GF-D8 (cell line): ENCODE measurements at regions not wholly inside any gene's neighbourhood (a gene's known extent, or its start where the extent isn't known, plus 50 kb on each side); places are given as distances from the start of the nearest gene placed in this dataset.
"Not testable (repeated sequence)": the region's sequence is repeated elsewhere in the genome, so short reads cannot be mapped to it uniquely, and the experiment has no call there.

Experiments
- DNase-seq: peaks from one replicate; lab custom pipeline; 2025; lab: John Stamatoyannopoulos, UW

GRCh38 chr11:90536301-90536700 is 313.5 kb upstream of the CHORDC1 start:
- no peak for DNase-seq

- DNase-seq = no peak
These were observed 309.3 kb upstream of the CHORDC1 start for GRCh38 chr11:90532125-90532524.

DNA sequence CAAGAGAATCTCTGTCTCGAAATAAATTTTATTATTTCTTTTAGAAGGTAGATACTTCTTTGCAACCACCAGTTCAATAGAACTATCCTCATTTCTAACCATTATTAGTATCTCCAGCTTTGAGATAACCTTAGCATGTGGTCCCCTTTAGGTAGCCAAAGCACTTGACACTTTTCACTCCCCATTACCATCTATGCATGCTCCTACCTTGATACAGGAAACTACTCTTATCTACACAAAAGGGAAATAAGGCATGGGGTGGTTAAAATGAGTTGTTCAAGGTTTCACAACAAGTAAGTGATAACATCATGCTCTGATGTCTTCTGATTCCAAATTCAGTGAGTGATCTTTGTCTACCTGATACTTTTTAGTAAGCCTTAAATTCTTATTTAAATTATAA is 308.2 kb upstream of the CHORDC1 start:
- DNase-seq = no peak

DNA sequence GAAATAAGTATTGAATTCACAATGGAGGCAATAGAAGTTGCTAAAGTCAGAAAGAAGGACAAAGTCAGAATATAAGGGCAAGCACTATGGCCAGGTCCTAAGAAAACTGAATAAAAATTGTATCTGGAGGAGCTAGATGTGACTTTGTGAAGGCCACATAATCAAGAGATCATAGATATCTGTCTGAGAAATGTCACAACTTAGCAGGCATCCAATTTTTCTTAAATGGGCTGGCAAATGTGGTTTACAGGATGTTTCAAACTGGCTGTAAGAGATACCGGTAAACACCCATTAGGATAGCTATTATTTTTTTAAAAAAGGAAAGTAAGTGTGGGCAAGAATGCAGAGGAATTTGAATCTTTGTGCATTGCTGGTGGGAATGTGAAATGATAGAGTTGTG is 303.1 kb upstream of the CHORDC1 start:
- DNase-seq = no peak

DNA sequence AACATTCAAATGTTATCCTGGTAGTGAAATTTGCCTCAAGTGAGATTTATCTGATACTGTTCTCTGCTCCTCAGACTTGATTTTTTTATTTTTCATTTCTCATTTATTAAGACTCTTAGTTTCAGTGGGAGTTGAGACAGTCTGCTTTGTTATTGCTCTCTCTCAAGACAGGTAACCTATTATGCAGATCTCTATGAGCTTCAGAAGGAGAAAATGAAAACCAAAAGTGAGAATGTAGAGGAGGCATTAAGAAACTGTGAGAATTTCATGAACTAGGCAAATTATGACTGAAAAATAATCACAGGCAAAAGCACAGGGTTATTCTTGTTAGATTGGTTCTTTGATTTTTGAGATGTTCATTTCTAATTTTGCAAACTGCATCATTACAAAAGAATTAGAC is 290.0 kb upstream of the CHORDC1 start:
- DNase-seq = no peak

GRCh38 chr11:90510839-90511238 is 288.0 kb upstream of the CHORDC1 start:
- DNase-seq = no peak

DNA sequence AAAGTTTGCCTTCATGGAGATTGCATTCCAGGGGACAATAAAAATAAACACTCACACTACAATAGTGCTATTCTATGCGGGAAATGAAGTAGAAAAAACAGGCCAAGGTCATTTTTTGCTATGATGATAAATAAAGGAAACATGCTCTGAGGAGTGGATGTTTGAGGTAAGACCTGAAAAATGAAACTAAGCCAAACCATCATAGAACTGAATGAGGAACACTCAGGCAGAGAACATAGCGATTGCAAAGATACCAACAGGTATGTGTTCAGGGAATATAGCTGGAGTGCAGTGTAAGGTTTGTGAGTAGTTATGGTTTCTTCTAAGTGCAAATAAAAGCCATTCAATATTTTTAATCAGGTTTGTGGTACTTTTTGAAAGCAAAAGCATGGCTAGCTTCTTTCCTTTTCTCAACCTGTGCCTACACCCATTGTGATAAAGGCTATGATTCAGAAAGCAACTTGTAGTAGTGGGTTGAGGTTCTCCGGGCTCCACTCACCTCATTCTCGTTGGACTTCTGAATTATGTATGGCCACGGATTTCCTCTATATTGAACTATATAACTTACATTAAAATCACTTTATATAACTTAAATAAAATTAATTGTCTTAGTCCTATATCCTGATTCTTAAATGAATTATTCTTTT is 278.2 kb upstream of the CHORDC1 start:
- DNase-seq = no peak

DNA sequence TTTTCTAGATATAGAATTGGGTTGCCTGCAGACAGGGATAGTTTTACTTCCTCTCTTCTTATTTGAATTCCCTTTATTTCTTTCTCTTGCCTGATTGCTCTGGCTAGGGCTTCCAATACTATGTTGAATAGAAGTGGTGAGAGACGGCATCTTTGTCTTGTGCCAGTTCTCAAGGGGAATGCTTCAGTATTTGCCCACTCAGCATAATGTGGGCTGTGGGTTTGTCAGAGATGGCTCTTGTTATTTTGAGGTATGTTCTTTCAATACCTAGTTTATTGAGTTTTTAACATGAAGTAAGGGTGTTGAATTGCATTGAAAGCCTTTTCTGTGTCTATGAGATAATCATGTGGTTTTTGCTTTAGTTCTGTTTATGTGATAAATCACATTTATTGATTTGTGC is 273.9 kb upstream of the CHORDC1 start:
- no peak for DNase-seq

DNA sequence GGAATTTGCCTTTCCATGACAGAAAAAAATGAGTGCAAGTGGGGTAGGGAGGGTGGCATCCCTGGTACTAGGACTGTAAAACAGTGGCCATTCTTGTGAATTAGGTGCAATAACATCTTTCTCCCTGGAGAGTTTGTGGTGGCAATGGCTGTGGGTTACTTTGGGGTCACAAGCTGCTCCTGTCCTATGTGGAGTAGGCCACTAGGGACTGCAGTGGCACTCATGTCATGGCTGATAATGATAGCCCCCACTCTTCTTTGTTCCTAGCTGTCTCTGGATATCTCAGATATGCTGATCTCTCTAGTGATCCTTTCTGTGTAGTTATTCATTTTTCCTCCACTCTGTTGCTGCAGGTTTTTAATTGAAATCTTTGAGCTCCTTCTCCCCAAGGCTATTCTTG is 270.5 kb upstream of the CHORDC1 start:
- no peak for DNase-seq

DNA sequence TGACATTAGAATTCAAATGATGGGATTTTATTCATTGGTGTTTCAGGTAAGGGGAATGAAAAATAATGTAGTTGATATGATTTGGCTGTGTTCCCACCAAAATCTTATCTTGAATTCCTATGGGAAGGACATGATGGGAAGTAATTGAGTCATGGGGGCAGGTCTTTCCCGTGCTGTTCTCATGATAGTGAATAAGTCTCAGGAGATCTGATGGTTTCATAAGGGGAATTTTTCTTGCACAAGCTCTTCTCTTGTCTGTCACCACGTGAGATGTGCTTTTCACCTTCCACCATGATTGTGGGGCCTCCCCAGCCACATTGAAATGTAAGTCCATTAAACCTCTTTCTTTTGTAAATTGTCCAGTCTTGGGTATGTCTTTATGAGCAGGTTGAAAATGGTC is 268.6 kb upstream of the CHORDC1 start:
- DNase-seq = no peak

GRCh38 chr11:90476442-90477007 is 253.7 kb upstream of the CHORDC1 start:
- DNase-seq = no peak

- DNase-seq = no peak
These were observed 246.1 kb upstream of the CHORDC1 start for GRCh38 chr11:90468923-90469322.

GRCh38 chr11:90465553-90465952 is 242.7 kb upstream of the CHORDC1 start:
- no peak for DNase-seq

DNA sequence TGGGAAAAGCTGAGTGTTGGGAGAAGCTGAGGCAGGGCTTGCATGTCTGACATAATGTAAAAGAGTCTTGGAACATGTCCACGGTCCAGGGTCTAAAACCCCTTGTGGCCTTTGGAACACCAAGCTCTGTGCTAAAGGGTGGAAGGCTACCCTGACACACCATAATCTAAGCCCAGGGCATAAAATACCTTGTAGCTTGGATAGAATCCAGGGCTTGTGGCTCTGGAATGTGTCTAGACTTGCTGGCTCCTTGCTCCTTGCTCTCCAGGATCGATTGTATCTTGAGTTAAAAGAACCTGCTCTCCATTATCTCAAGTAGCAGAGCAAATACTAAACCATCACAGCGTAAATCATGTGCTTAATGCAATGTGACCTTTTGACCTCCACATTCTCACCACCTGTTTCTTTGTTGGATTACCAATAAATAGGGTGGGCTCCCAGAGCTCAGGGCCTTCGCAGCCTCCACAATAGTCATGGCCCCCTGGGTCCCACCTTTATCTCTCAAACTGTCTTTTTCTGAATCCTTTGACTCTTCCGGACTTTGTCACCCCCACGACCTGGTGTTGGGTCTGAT is 232.6 kb upstream of the CHORDC1 start:
- DNase-seq = not testable (repeated sequence)

- no peak for DNase-seq
These were observed 230.7 kb upstream of the CHORDC1 start for GRCh38 chr11:90453525-90453924.

DNA sequence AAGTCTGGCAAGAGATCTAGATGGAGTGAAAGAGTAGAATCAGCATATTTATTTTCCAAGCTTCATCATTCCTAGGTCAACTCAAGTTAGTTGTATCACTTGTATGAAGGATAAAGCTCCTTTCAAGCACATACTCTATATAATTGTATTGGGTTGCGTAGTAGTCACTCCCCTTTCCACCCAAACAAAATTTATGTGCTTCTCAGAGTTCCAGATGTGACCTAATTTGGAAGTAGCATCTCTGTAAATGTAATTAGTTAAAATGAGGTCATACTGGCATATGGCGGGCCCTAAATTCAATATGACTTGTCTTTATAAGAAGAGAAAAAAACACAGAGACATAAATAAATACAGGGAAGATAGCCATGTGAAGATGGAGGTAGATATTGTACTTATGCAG is 226.8 kb upstream of the CHORDC1 start:
- DNase-seq = no peak

GRCh38 chr11:90448256-90448655 is 225.4 kb upstream of the CHORDC1 start:
- DNase-seq = no peak

DNA sequence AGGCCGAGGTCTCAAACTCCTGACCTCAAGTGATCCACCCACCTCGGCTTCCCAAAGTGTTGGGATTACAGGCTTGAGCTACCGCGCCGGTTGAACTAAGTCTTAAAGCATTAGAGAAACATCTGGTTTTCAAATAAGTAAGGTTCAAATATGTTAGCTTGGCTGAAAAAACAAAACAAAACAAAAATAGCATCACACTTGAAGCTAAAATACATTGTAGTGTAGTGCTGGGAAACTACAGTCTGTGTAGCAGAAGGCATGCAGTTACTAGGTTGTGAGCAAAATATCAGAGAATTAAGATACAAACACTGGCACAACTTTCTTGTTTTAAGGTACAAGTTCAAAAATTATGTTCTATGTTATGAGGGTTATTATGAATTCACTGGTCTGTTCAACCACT is 224.8 kb upstream of the CHORDC1 start:
- DNase-seq = no peak

DNA sequence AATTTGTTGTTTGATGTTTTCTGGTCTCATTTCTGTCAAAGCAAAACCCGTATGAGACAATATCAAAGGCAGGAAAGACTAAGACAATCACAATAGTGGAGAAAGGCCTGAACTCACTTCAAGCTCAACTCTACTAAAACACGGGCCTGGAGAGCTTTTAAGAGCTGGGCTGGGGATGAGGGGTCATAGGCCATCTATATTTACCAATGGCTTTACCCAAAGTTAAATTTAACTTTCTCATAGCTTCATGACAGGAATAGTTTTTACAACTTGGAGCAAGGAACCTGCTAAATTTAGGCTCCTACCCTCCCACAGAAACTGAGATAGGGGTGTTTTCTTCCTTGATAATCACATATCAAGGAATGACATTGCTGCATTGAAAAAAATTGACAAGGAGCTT is 223.4 kb upstream of the CHORDC1 start:
- no peak for DNase-seq

GRCh38 chr11:90438069-90438468 is 215.2 kb upstream of the CHORDC1 start:
- no peak for DNase-seq

DNA sequence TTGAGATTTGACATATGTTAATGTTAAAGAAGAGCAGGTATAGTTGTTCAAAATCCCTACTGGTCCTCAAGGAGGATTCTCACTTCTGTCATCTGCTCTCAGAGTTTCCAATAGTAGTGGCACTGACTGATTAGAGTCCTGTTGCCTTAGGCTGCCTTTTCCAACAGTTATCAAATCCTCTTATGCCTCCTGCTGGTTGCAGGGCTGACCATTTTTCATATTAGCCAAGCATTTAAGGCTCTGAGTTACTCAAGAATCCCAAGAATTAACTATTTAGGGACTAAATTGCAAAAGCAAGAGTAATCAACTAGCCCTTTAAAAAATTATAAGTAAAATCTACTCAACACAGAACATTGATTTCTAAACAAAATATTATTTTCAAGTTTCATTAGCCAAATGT is 212.0 kb upstream of the CHORDC1 start:
- no peak for DNase-seq

GRCh38 chr11:90428836-90429235 is 206.0 kb upstream of the CHORDC1 start:
- no peak for DNase-seq

DNA sequence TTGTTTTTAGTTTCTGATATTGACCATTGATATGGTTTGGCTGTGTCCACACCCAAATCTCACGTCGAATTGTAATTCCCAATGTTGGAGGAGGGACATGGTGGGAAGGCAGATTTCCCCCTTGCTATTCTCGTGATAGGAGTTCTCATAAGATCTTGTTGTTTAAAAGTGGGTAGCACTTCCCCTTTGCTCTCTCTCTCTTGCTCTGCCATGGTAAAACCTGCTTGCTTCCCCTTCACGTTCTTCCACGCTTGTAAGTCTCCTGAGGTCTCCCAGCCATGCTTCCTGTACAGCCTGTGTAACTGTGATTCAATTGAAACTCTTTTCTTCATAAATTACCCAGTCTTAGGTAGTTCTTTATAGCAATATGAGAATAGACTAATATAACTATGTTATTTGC is 203.6 kb upstream of the CHORDC1 start:
- DNase-seq = no peak

- DNase-seq = no peak
These were observed 200.5 kb upstream of the CHORDC1 start for GRCh38 chr11:90423378-90423777.
